GM12892 (cell line): ENCODE measurements at regions not wholly inside any gene's neighbourhood (a gene's known extent, or its start where the extent isn't known, plus 50 kb on each side); places are given as distances from the start of the nearest gene placed in this dataset.

Source experiments
- POLR2A ChIP-seq: IDR thresholded peaks from 2 replicates; pipeline ENCODE4 v1.6.1; 2011; ENCODE audit warnings: low read depth, low read length, control low read depth
- POLR2AphosphoS5 ChIP-seq: IDR thresholded peaks from 2 replicates; pipeline ENCODE4 v1.6.1; 2011; ENCODE audit warnings: low read depth, low read length, control low read depth

- TF ChIP-seq POLR2A (no peak), POLR2AphosphoS5 (no peak)
Observed at GRCh38 chr9:108015690-108016089, 526.1 kb upstream of the KLF4 start.
